ENCODE measurements at regions not wholly inside any gene's neighbourhood (a gene's known extent, or its start where the extent isn't known, plus 50 kb on each side); places are given as distances from the start of the nearest gene placed in this dataset.

DNA sequence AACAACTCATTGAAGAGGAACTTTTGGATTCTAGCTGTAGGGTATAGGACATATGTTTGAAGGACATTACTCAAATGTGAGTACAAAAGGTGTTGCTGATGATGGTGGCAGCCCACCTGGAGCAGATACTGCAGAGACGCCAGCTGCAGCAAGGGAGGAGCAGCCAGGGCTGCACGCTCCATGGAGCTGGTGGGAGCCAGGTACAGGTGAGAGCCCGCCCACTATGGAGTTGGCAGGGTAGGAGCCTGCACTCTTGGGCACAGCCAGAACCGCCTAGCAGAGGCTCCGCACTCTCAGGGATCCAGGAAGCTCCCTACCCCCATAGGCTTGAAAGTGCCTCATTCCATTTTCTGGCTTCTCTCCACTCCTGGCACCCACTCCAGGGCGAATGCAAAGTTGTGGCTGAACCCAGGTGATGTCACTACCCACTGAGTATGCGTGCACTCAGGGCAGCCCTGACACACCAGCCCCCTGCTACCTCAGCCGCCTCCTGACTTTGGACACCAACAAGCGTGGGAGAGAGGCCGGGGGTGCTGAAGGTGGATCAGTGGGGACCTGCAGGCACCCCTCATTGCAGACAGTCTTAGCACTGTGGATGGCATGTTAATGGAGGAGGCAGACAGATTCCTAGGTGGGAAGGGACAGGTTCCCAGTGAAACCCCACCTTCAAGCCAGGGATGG, 761.1 kb downstream of the IPMK start:
- Histone ChIP-seq H3K4me1 (ENCODE audit: control insufficient read depth in 1 of 2, insufficient read depth in 2 of 2, low read length in 2 of 2) (no peaks in the 10 kb centered on the region), H4K12ac (ENCODE audit: low read depth, low read length) (no peak overlapping the region), H3K18ac (ENCODE audit: low read length) (no peak overlapping the region), H2AK5ac (ENCODE audit: low read length) (no peak overlapping the region), H3K4ac (ENCODE audit: low read depth, low read length) (no peak overlapping the region), H3K27ac (ENCODE audit: low read depth, low read length) (no peak overlapping the region), H3K9ac (ENCODE audit: low read length) (no peak overlapping the region), H2AFZ (ENCODE audit: insufficient read depth, low read length, poor library complexity) (no peak overlapping the region), H3K14ac (ENCODE audit: low read length) (no peak overlapping the region), H3K79me2 (ENCODE audit: control insufficient read depth, insufficient read depth, low read length, poor library complexity) (no peaks in the 10 kb centered on the region), H2BK5ac (ENCODE audit: low read depth, low read length, poor library complexity) (no peak overlapping the region), H3K79me1 (ENCODE audit: low read length) (no peaks in the 10 kb centered on the region), H3K4me2 (ENCODE audit: low read length) (no peak overlapping the region), H3K36me3 (ENCODE audit: control insufficient read depth in 1 of 2, insufficient read depth in 2 of 2, low read length in 2 of 2) (no peaks in the 10 kb centered on the region), H4K8ac (ENCODE audit: low read depth, low read length) (no peak overlapping the region), H3K23ac (ENCODE audit: low read length) (no peak overlapping the region), H2BK120ac (ENCODE audit: insufficient read depth, low read length, poor library complexity) (no peak overlapping the region), H3K4me3 (ENCODE audit: low read depth, low read length) (no peak overlapping the region), H2BK12ac (ENCODE audit: low read length) (no peak overlapping the region), H4K91ac (ENCODE audit: low read depth, low read length) (no peak overlapping the region), H3K27me3 (ENCODE audit: insufficient read depth, low read length) (no peaks in the 10 kb centered on the region), H3K9me3 (ENCODE audit: insufficient read depth, low read depth, low read length) (peaks cover 2% of the 10 kb centered on the region)
- DNase-seq = no peak
- no CpG with 5 or more reads among the region's 10 CpGs for WGBS (ENCODE audit: extremely low coverage, insufficient coverage, insufficient read length)

DNA sequence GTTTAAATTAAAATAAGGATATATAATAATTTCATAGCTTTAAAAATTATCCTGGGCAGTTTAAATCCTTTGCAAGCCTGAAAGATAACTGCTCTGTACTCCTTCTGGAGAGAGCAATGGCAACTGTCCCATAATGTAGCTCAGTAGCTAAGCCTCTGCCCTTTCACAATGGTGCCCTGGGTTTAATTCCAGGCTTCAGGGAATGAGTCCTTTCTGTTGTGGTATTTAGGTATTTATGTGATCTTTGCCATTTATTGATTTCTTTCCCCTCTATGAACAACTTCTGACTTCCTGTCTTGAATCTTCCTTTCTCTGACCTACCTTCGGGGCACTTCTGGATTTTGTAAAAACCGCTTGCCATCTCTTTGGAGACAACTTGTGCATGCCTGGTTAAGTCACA, 773.2 kb downstream of the IPMK start:
- H3K4me2 ChIP-seq (ENCODE audit: low read length) = no peak overlapping the region
- H3K4me1 ChIP-seq (ENCODE audit: control insufficient read depth in 1 of 2, insufficient read depth in 2 of 2, low read length in 2 of 2) = no peaks in the 10 kb centered on the region
- no peaks in the 10 kb centered on the region for H3K79me2 ChIP-seq (ENCODE audit: control insufficient read depth, insufficient read depth, low read length, poor library complexity)
- H3K9ac ChIP-seq (ENCODE audit: low read length) = no peak overlapping the region
- H3K27me3 ChIP-seq (ENCODE audit: insufficient read depth, low read length) = no peaks in the 10 kb centered on the region
- H3K36me3 ChIP-seq (ENCODE audit: control insufficient read depth in 1 of 2, insufficient read depth in 2 of 2, low read length in 2 of 2) = no peaks in the 10 kb centered on the region
- no peak overlapping the region for H4K8ac ChIP-seq (ENCODE audit: low read depth, low read length)
- no CpG with 5 or more reads among the region's 2 CpGs for WGBS (ENCODE audit: extremely low coverage, insufficient coverage, insufficient read length)
- no peak overlapping the region for H3K14ac ChIP-seq (ENCODE audit: low read length)
- H3K4ac ChIP-seq (ENCODE audit: low read depth, low read length) = no peak overlapping the region
- no peak overlapping the region for H3K23ac ChIP-seq (ENCODE audit: low read length)
- H3K4me3 ChIP-seq (ENCODE audit: low read depth, low read length) = no peak overlapping the region
- no peak overlapping the region for H3K27ac ChIP-seq (ENCODE audit: low read depth, low read length)
- H2BK5ac ChIP-seq (ENCODE audit: low read depth, low read length, poor library complexity) = no peak overlapping the region
- no peak for DNase-seq
- H4K12ac ChIP-seq (ENCODE audit: low read depth, low read length) = no peak overlapping the region
- H2BK12ac ChIP-seq (ENCODE audit: low read length) = no peak overlapping the region
- H4K91ac ChIP-seq (ENCODE audit: low read depth, low read length) = no peak overlapping the region
- no peaks in the 10 kb centered on the region for H3K9me3 ChIP-seq (ENCODE audit: insufficient read depth, low read depth, low read length)
- no peak overlapping the region for H2BK120ac ChIP-seq (ENCODE audit: insufficient read depth, low read length, poor library complexity)
- no peak overlapping the region for H2AFZ ChIP-seq (ENCODE audit: insufficient read depth, low read length, poor library complexity)
- H3K79me1 ChIP-seq (ENCODE audit: low read length) = peaks cover 1% of the 10 kb centered on the region
- no peak overlapping the region for H2AK5ac ChIP-seq (ENCODE audit: low read length)
- H3K18ac ChIP-seq (ENCODE audit: low read length) = no peak overlapping the region

DNA sequence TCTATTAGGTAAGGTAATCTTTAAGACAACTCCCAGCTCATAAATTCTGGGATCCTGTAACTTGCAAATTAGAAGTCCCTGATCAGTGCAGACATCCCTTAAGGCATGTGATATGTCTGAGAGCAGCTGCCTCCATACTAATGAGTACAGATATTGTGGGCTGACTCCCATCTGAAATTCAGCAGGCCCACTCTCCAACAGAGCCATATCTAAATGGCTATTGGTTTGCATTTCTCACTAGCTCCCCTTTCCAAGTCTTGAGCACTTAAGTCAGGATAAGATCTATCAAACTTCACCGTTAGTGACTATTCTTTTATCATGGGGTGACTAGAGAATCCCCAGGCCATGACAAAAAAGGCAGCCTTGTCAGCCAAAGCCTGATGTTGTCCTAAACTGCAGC, 785.4 kb downstream of the IPMK start:
- no peak overlapping the region for H3K9ac ChIP-seq (ENCODE audit: low read length)

DNA sequence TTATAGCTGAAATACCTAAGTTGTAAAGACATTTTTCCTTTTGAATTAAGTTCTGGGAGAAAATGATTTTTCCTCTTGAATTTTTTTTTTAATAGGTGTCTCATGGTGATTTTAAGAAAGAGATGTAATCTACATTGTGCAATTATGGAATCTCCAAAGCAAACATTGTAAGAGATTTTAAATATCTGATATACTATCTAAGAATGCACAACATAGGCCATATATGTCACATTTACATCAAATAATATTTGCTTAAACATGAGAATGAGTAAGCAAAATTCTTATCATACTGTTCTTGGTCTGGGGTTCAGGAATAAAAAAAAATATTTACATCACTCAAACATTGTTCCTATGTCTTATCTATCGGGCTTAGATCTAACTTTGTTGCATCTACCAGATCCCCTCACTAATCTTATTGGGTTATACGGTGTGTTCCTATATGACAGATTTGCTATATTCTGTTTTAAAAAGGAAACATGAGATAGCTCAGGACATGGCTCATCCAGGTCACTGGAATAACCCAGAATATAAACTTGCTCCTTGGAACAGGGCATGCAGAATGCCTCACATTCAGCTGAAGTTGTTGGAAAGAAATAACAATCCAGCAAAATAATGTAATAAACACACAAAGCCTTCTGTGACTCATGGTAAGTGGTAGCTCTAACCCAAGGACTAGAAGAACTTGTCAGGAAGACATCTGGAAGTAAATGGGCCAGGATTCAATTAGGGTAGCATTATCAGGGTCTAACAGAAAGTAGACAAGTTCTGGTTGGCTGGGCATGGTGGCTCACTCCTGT, 794.7 kb downstream of the IPMK start:
- H4K12ac ChIP-seq (ENCODE audit: low read depth, low read length) = no peak overlapping the region
- no peak overlapping the region for H2BK12ac ChIP-seq (ENCODE audit: low read length)
- no peaks in the 10 kb centered on the region for H3K27me3 ChIP-seq (ENCODE audit: insufficient read depth, low read length)
- no peaks in the 10 kb centered on the region for H3K79me2 ChIP-seq (ENCODE audit: control insufficient read depth, insufficient read depth, low read length, poor library complexity)
- no peak overlapping the region for H4K8ac ChIP-seq (ENCODE audit: low read depth, low read length)
- no peak overlapping the region for H3K9ac ChIP-seq (ENCODE audit: low read length)
- no peaks in the 10 kb centered on the region for H3K36me3 ChIP-seq (ENCODE audit: control insufficient read depth in 1 of 2, insufficient read depth in 2 of 2, low read length in 2 of 2)
- no peak overlapping the region for H3K14ac ChIP-seq (ENCODE audit: low read length)
- H3K4me3 ChIP-seq (ENCODE audit: low read depth, low read length) = no peak overlapping the region
- no peak overlapping the region for H3K4ac ChIP-seq (ENCODE audit: low read depth, low read length)
- no peaks in the 10 kb centered on the region for H3K9me3 ChIP-seq (ENCODE audit: insufficient read depth, low read depth, low read length)
- no CpG with 5 or more reads among the region's 2 CpGs for WGBS (ENCODE audit: extremely low coverage, insufficient coverage, insufficient read length)
- no peak overlapping the region for H3K18ac ChIP-seq (ENCODE audit: low read length)
- no peak overlapping the region for H2BK120ac ChIP-seq (ENCODE audit: insufficient read depth, low read length, poor library complexity)
- no peak for DNase-seq
- no peak overlapping the region for H3K27ac ChIP-seq (ENCODE audit: low read depth, low read length)
- H3K4me1 ChIP-seq (ENCODE audit: control insufficient read depth in 1 of 2, insufficient read depth in 2 of 2, low read length in 2 of 2) = no peaks in the 10 kb centered on the region
- H2AK5ac ChIP-seq (ENCODE audit: low read length) = no peak overlapping the region
- H3K79me1 ChIP-seq (ENCODE audit: low read length) = no peaks in the 10 kb centered on the region
- H2AFZ ChIP-seq (ENCODE audit: insufficient read depth, low read length, poor library complexity) = no peak overlapping the region
- H3K23ac ChIP-seq (ENCODE audit: low read length) = no peak overlapping the region
- no peak overlapping the region for H3K4me2 ChIP-seq (ENCODE audit: low read length)
- no peak overlapping the region for H2BK5ac ChIP-seq (ENCODE audit: low read depth, low read length, poor library complexity)
- no peak overlapping the region for H4K91ac ChIP-seq (ENCODE audit: low read depth, low read length)

More for the DNA sequence above, 785.4 kb downstream of the IPMK start:
- Histone ChIP-seq H3K79me2 (ENCODE audit: control insufficient read depth, insufficient read depth, low read length, poor library complexity) (no peaks in the 10 kb centered on the region), H3K4me2 (ENCODE audit: low read length) (no peak overlapping the region), H2AK5ac (ENCODE audit: low read length) (no peak overlapping the region), H4K91ac (ENCODE audit: low read depth, low read length) (no peak overlapping the region), H3K79me1 (ENCODE audit: low read length) (no peaks in the 10 kb centered on the region), H3K27me3 (ENCODE audit: insufficient read depth, low read length) (no peaks in the 10 kb centered on the region), H3K4me1 (ENCODE audit: control insufficient read depth in 1 of 2, insufficient read depth in 2 of 2, low read length in 2 of 2) (peaks cover 0 to 2% of the 10 kb centered on the region in 2 experiments), H2BK12ac (ENCODE audit: low read length) (no peak overlapping the region), H2AFZ (ENCODE audit: insufficient read depth, low read length, poor library complexity) (no peak overlapping the region), H4K8ac (ENCODE audit: low read depth, low read length) (no peak overlapping the region), H3K18ac (ENCODE audit: low read length) (no peak overlapping the region), H3K9me3 (ENCODE audit: insufficient read depth, low read depth, low read length) (no peaks in the 10 kb centered on the region), H2BK120ac (ENCODE audit: insufficient read depth, low read length, poor library complexity) (no peak overlapping the region), H3K36me3 (ENCODE audit: control insufficient read depth in 1 of 2, insufficient read depth in 2 of 2, low read length in 2 of 2) (no peaks in the 10 kb centered on the region), H3K27ac (ENCODE audit: low read depth, low read length) (no peak overlapping the region), H3K4ac (ENCODE audit: low read depth, low read length) (no peak overlapping the region), H3K4me3 (ENCODE audit: low read depth, low read length) (no peak overlapping the region), H2BK5ac (ENCODE audit: low read depth, low read length, poor library complexity) (no peak overlapping the region), H3K14ac (ENCODE audit: low read length) (no peak overlapping the region), H3K23ac (ENCODE audit: low read length) (no peak overlapping the region), H4K12ac (ENCODE audit: low read depth, low read length) (no peak overlapping the region)
- no peak for DNase-seq
- no CpG with 5 or more reads among the region's 1 CpG for WGBS (ENCODE audit: extremely low coverage, insufficient coverage, insufficient read length)

Measured in trophoblast cell (in vitro differentiated cells and primary cell).